Keratinocyte (primary cell): ENCODE measurements at regions not wholly inside any gene's neighbourhood (a gene's known extent, or its start where the extent isn't known, plus 50 kb on each side); places are given as distances from the start of the nearest gene placed in this dataset.

Experiments
- CTCF ChIP-seq, 3 experiments: IDR thresholded peaks in 1 of 3; conservative IDR thresholded peaks in 1 of 3; optimal IDR thresholded peaks in 1 of 3; 2 replicates in 2 of 3; 3 replicates in 1 of 3; pipeline versions ENCODE3 to v1.5.1; 2011; ENCODE audit warnings: low read length in 3 of 3, mild to moderate bottlenecking in 3 of 3, moderate library complexity in 2 of 3, control low read depth in 1 of 3, inconsistent platforms in 1 of 3; ENCODE audit not compliant: insufficient read depth in 2 of 3; ENCODE audit errors: extremely low read depth in 1 of 3
- EZH2 ChIP-seq: IDR thresholded peaks from one replicate; pipeline ENCODE4 v1.6.1; 2012; ENCODE audit warnings: inconsistent platforms, mild to moderate bottlenecking, low read length, moderate library complexity

DNA sequence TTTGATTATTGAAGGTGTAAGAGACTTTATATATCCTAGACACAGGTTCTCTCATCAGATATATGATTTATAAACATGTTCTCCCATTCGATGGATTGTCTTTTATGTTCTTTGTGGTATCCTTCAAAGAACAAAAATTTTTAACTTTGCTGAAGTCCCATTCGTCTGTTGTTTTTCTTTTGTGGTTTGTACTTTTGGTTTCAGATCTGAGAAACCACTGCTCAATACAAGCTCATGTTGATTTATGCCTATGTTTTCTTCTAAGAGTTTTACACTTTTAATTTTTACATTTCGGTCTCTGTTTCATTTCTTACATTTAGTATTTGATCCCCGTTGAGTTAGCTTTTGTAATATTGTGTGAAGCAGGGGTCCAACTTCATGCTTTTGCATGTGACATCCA lies 103.3 kb upstream of the SPRED1 start:
- TF ChIP-seq EZH2 (no peak), CTCF (optimal IDR thresholded peaks at IDR 0.05 in 1 of 3, IDR thresholded peaks at IDR 0.05 in 1 of 3, conservative IDR thresholded peaks at IDR 0.05 in 1 of 3; ENCODE audit: extremely low read depth in 1 of 3, insufficient read depth in 2 of 3, low read length in 3 of 3) (no peak)
